Osteoblast (primary cell): ENCODE measurements at regions not wholly inside any gene's neighbourhood (a gene's known extent, or its start where the extent isn't known, plus 50 kb on each side); places are given as distances from the start of the nearest gene placed in this dataset.
"Not testable (repeated sequence)": the region's sequence is repeated elsewhere in the genome, so short reads cannot be mapped to it uniquely, and the experiment has no call there.

ENCODE experiments used
- DNase-seq: peaks from one replicate; pipeline ENCODE4 v3.0.0; 2011; ENCODE audit warnings: low spot score, mixed read lengths; ENCODE audit not compliant: insufficient read length; ENCODE audit errors: missing footprints
- H2AFZ ChIP-seq: 2 replicates; pipeline ENCODE4 v1.6.0; 2011; ENCODE audit warnings: mild to moderate bottlenecking, low read length
- H3K27ac ChIP-seq: 2 replicates; pipeline ENCODE4 v1.5.1; 2011; ENCODE audit warnings: mild to moderate bottlenecking, low read depth, low read length, moderate library complexity
- H3K27me3 ChIP-seq: 2 replicates; pipeline ENCODE4 v1.6.0; 2012; ENCODE audit warnings: mild to moderate bottlenecking, control low read depth, inconsistent platforms, low read length, moderate library complexity; ENCODE audit not compliant: insufficient read depth
- H3K36me3 ChIP-seq: 2 replicates; pipeline ENCODE4 v1.5.1; 2011; ENCODE audit warnings: mild to moderate bottlenecking, low read length, control low read depth, moderate library complexity; ENCODE audit not compliant: insufficient read depth
- H3K4me1 ChIP-seq: 2 replicates; pipeline ENCODE4 v1.5.1; 2011; ENCODE audit warnings: mild to moderate bottlenecking, low read length, control low read depth, moderate library complexity; ENCODE audit not compliant: insufficient read depth
- H3K4me2 ChIP-seq: 2 replicates; pipeline ENCODE4 v1.6.0; 2011; ENCODE audit warnings: mild to moderate bottlenecking, low read length; ENCODE audit not compliant: insufficient read depth
- H3K4me3 ChIP-seq: fragments of 200-600 bp; sonication (generic); 3 replicates; pipeline ENCODE4 v1.5.1; 2012; ENCODE audit warnings: mild to moderate bottlenecking, low read length, inconsistent platforms; ENCODE audit not compliant: insufficient read depth
- H3K79me2 ChIP-seq: 2 replicates; pipeline ENCODE4 v1.6.0; 2012; ENCODE audit warnings: mild to moderate bottlenecking, low read length, control low read depth, inconsistent platforms; ENCODE audit not compliant: insufficient read depth
- H3K9me3 ChIP-seq: 2 replicates; pipeline ENCODE4 v1.5.1; 2011; ENCODE audit warnings: low read depth, low read length, control low read depth
- H4K20me1 ChIP-seq: 2 replicates; pipeline ENCODE4 v1.6.0; 2012; ENCODE audit warnings: mild to moderate bottlenecking, low read length, control low read depth; ENCODE audit not compliant: insufficient read depth
- CTCF ChIP-seq: IDR thresholded peaks from 2 replicates; pipeline ENCODE4 v1.5.1; 2011; ENCODE audit warnings: mild to moderate bottlenecking, low read depth, low read length, moderate library complexity; ENCODE audit errors: extremely low read depth

- Histone ChIP-seq H3K4me3 (no peak overlapping the region), H3K4me1 (peaks cover 11% of the 10 kb centered on the region), H3K27ac (no peak overlapping the region), H3K27me3 (no peaks in the 10 kb centered on the region), H4K20me1 (no peaks in the 10 kb centered on the region), H2AFZ (no peak overlapping the region), H3K36me3 (peaks cover 3% of the 10 kb centered on the region), H3K4me2 (no peak overlapping the region), H3K79me2 (no peaks in the 10 kb centered on the region), H3K9me3 (no peaks in the 10 kb centered on the region)
- TF ChIP-seq CTCF: no peak
- no peak for DNase-seq
Measured at GRCh38 chr16:27628241-27628942, 78.4 kb downstream of the KATNIP start.

GRCh38 chr16:27628943-27629462 lies 79.1 kb downstream of the KATNIP start:
- not testable (repeated sequence) for H3K27me3 ChIP-seq, H4K20me1 ChIP-seq, H3K79me2 ChIP-seq, H3K4me2 ChIP-seq, H3K27ac ChIP-seq, H3K4me3 ChIP-seq, H2AFZ ChIP-seq, DNase-seq, H3K9me3 ChIP-seq, H3K36me3 ChIP-seq
- peaks cover 11% of the 10 kb centered on the region for H3K4me1 ChIP-seq

GRCh38 chr16:27632216-27632615 lies 82.3 kb downstream of the KATNIP start:
- no peak for DNase-seq
- no peaks in the 10 kb centered on the region for H4K20me1 ChIP-seq
- no peak for TF ChIP-seq CTCF
- no peaks in the 10 kb centered on the region for H3K79me2 ChIP-seq
- H3K36me3 ChIP-seq: peaks cover 3% of the 10 kb centered on the region
- no peak overlapping the region for H3K4me3 ChIP-seq
- H3K9me3 ChIP-seq: no peaks in the 10 kb centered on the region
- H3K4me1 ChIP-seq: peaks cover 27% of the 10 kb centered on the region
- no peak overlapping the region for H3K4me2 ChIP-seq
- H3K27ac ChIP-seq: no peak overlapping the region
- no peaks in the 10 kb centered on the region for H3K27me3 ChIP-seq
- H2AFZ ChIP-seq: no peak overlapping the region

- no peak for TF ChIP-seq CTCF
- Histone ChIP-seq H3K79me2 (no peaks in the 10 kb centered on the region), H3K36me3 (peaks cover 3% of the 10 kb centered on the region)
Measured at GRCh38 chr16:27633221-27633620, 83.3 kb downstream of the KATNIP start.

More at GRCh38 chr16:27633221-27633620, 83.3 kb downstream of the KATNIP start:
- Histone ChIP-seq H3K27me3 (no peaks in the 10 kb centered on the region), H4K20me1 (no peaks in the 10 kb centered on the region), H2AFZ (no peak overlapping the region), H3K9me3 (no peaks in the 10 kb centered on the region), H3K4me3 (no peak overlapping the region), H3K4me1 (peaks cover 27% of the 10 kb centered on the region), H3K4me2 (no peak overlapping the region), H3K27ac (no peak overlapping the region)
- DNase-seq: no peak
